H1 (cell line): ENCODE measurements at regions not wholly inside any gene's neighbourhood (a gene's known extent, or its start where the extent isn't known, plus 50 kb on each side); places are given as distances from the start of the nearest gene placed in this dataset.

Experiments
- CTCF ChIA-PET: fragments of 300-600 bp; sonication (Branson Sonifier 250); formaldehyde crosslinking; loops from one replicate; lab custom pipeline; 2021; ENCODE audit not compliant: partially characterized antibody; lab: Charles Lee
- POLR2A ChIA-PET: fragments of 300-600 bp; sonication (Branson Sonifier 250); formaldehyde crosslinking; loops from one replicate; lab custom pipeline; 2021; ENCODE audit warnings: inconsistent platforms; ENCODE audit not compliant: partially characterized antibody; lab: Charles Lee
- DNase-seq, 2 experiments: peaks; one replicate each; pipeline versions ENCODE4 v3.0.0 to v3.0.0-alpha.2; 2010 to 2022; ENCODE audit warnings: low spot score in 2 of 2, low read depth in 1 of 2, mixed read lengths in 1 of 2
- FAIRE-seq: peaks from 2 replicates; lab custom pipeline; 2011; peaks lifted over from hg19 to GRCh38; lab: Jason Lieb, UNC
- H2AFZ ChIP-seq: 2 replicates; pipeline ENCODE4 v1.8.1; 2012; ENCODE audit warnings: low read length, inconsistent platforms
- H2AK5ac ChIP-seq: 2 replicates; pipeline ENCODE4 v1.6.1; 2013; ENCODE audit warnings: low read depth, low read length
- H2BK120ac ChIP-seq: replicated peaks from 2 replicates; pipeline ENCODE3; 2013; ENCODE audit warnings: low read depth, low read length, inconsistent platforms
- H2BK12ac ChIP-seq: 2 replicates; pipeline ENCODE4 v1.6.1; 2013; ENCODE audit warnings: low read depth, low read length
- H2BK15ac ChIP-seq: 2 replicates; pipeline ENCODE4 v1.6.1; 2013; ENCODE audit warnings: low read length
- H2BK20ac ChIP-seq: 2 replicates; pipeline ENCODE4 v1.6.1; 2013; ENCODE audit warnings: low read length
- H2BK5ac ChIP-seq: 2 replicates; pipeline ENCODE4 v1.6.1; 2013; ENCODE audit warnings: low read depth, low read length
- H3K14ac ChIP-seq: 2 replicates; pipeline ENCODE4 v1.6.1; 2013; ENCODE audit warnings: inconsistent platforms; ENCODE audit not compliant: insufficient read length
- H3K18ac ChIP-seq: 2 replicates; pipeline ENCODE4 v1.6.1; 2013; ENCODE audit warnings: low read length; ENCODE audit errors: extremely low read depth
- H3K23ac ChIP-seq: 2 replicates; pipeline ENCODE4 v1.6.1; 2013; ENCODE audit warnings: inconsistent platforms; ENCODE audit not compliant: insufficient read length
- H3K23me2 ChIP-seq: 2 replicates; pipeline ENCODE4 v1.6.1; 2013; ENCODE audit warnings: low read depth, low read length
- H3K27ac ChIP-seq: 2 replicates; pipeline ENCODE4 v1.6.1; 2011; ENCODE audit warnings: low read depth, low read length, inconsistent platforms
- H3K27me3 ChIP-seq, 4 experiments: replicated peaks in 1 of 4; 1 replicate in 1 of 4; 2 replicates in 3 of 4; pipeline versions ENCODE4 v1.6.1 to v1.8.1; 2011 to 2013; ENCODE audit warnings: low read length in 3 of 4, mild to moderate bottlenecking in 3 of 4, inconsistent platforms in 2 of 4, mixed read lengths in 2 of 4, moderate library complexity in 1 of 4; ENCODE audit not compliant: control insufficient read depth in 3 of 4, insufficient read depth in 3 of 4; ENCODE audit errors: extremely low read depth in 1 of 4
- H3K36me3 ChIP-seq, 4 experiments: 2 replicates each; pipeline versions ENCODE4 v1.6.1 to v1.8.1; 2011 to 2013; ENCODE audit warnings: mild to moderate bottlenecking in 4 of 4, low read length in 3 of 4, moderate library complexity in 2 of 4, control low read depth in 1 of 4, inconsistent platforms in 1 of 4; ENCODE audit not compliant: insufficient read depth in 4 of 4, control insufficient read depth in 2 of 4
- H3K4ac ChIP-seq: replicated peaks from 2 replicates; pipeline ENCODE3; 2013; ENCODE audit warnings: low read length, low read depth, mixed read lengths, inconsistent platforms; ENCODE audit not compliant: insufficient read length
- H3K4me1 ChIP-seq, 4 experiments: replicated peaks in 1 of 4; 1 replicate in 1 of 4; 2 replicates in 3 of 4; pipeline versions ENCODE4 v1.6.1 to v1.8.1; 2011 to 2013; ENCODE audit warnings: low read length in 3 of 4, inconsistent platforms in 2 of 4, mixed read lengths in 1 of 4; ENCODE audit not compliant: insufficient read depth in 4 of 4, control insufficient read depth in 3 of 4
- H3K4me2 ChIP-seq, 2 experiments: 2 replicates each; pipeline versions ENCODE4 v1.6.1 to v1.8.1; 2011 to 2013; ENCODE audit warnings: low read depth in 2 of 2, low read length in 2 of 2, control low read depth in 1 of 2, inconsistent platforms in 1 of 2, mild to moderate bottlenecking in 1 of 2; ENCODE audit not compliant: insufficient read depth in 1 of 2
- H3K4me3 ChIP-seq, 4 experiments: fragments of 200-600, 300-600 bp in 1 of 4; sonication (generic), shearing (Covaris generic), sonication (Bioruptor Twin) in 1 of 4; 2 replicates each; pipeline versions ENCODE4 v1.5.1 to v1.8.1; 2011 to 2016; ENCODE audit warnings: low read length in 4 of 4, low read depth in 3 of 4, control low read depth in 2 of 4, inconsistent platforms in 2 of 4, mild to moderate bottlenecking in 2 of 4, mixed read lengths in 1 of 4, moderate library complexity in 1 of 4; ENCODE audit not compliant: insufficient read depth in 2 of 4; ENCODE audit errors: extremely low read depth in 1 of 4
- H3K56ac ChIP-seq: replicated peaks from 2 replicates; pipeline ENCODE3; 2013; ENCODE audit warnings: low read depth, mild to moderate bottlenecking, mixed read lengths, low read length, inconsistent platforms; ENCODE audit not compliant: insufficient read length
- H3K79me1 ChIP-seq: 2 replicates; pipeline ENCODE4 v1.6.1; 2013; ENCODE audit warnings: low read depth, low read length, control low read depth
- H3K79me2 ChIP-seq, 2 experiments: 2 replicates each; pipeline versions ENCODE4 v1.6.1 to v1.8.1; 2012 to 2013; ENCODE audit warnings: low read length in 2 of 2, mild to moderate bottlenecking in 2 of 2, inconsistent platforms in 1 of 2; ENCODE audit not compliant: insufficient read depth in 2 of 2, control insufficient read depth in 1 of 2
- H3K9ac ChIP-seq, 4 experiments: replicated peaks in 1 of 4; 1 replicate in 1 of 4; 2 replicates in 3 of 4; pipeline versions ENCODE4 v1.6.1 to v1.8.1; 2011 to 2013; ENCODE audit warnings: low read depth in 3 of 4, low read length in 3 of 4, control low read depth in 2 of 4, mild to moderate bottlenecking in 2 of 4, moderate library complexity in 2 of 4, inconsistent platforms in 1 of 4; ENCODE audit errors: extremely low read depth in 1 of 4
- H3K9me3 ChIP-seq, 2 experiments: 2 replicates each; pipeline versions ENCODE4 v1.6.1 to v1.8.1; 2012 to 2013; ENCODE audit warnings: mild to moderate bottlenecking in 2 of 2, moderate library complexity in 2 of 2, control low read depth in 1 of 2, inconsistent platforms in 1 of 2, low read depth in 1 of 2, low read length in 1 of 2, mixed read lengths in 1 of 2; ENCODE audit not compliant: insufficient read depth in 2 of 2
- H4K20me1 ChIP-seq, 2 experiments: replicated peaks in 1 of 2; 2 replicates each; pipeline versions ENCODE3 to v1.8.1; 2011 to 2013; ENCODE audit warnings: inconsistent platforms in 2 of 2, low read length in 2 of 2, mild to moderate bottlenecking in 1 of 2; ENCODE audit not compliant: insufficient read depth in 2 of 2, control insufficient read depth in 1 of 2
- H4K5ac ChIP-seq: 2 replicates; pipeline ENCODE4 v1.6.1; 2013; ENCODE audit warnings: low read length, low read depth, mixed read lengths, inconsistent platforms; ENCODE audit not compliant: insufficient read length
- H4K8ac ChIP-seq: 2 replicates; pipeline ENCODE4 v1.8.0; 2013; ENCODE audit warnings: mild to moderate bottlenecking, moderate library complexity, low read length, inconsistent platforms; ENCODE audit not compliant: insufficient read depth; ENCODE audit errors: extremely low read depth
- H4K91ac ChIP-seq: replicated peaks from 2 replicates; pipeline ENCODE3; 2013; ENCODE audit warnings: low read length, mixed read lengths, inconsistent platforms; ENCODE audit not compliant: insufficient read length
- ATF3 ChIP-seq: IDR thresholded peaks from 2 replicates; pipeline ENCODE4 v1.6.1; 2011; ENCODE audit warnings: low read depth, mild to moderate bottlenecking, low read length; ENCODE audit not compliant: insufficient read depth
- BACH1 ChIP-seq: IDR thresholded peaks from 2 replicates; pipeline ENCODE4 v1.6.1; 2012; ENCODE audit warnings: low read length, improper control_type of control experiment
- CEBPB ChIP-seq: IDR thresholded peaks from 2 replicates; pipeline ENCODE4 v1.6.1; 2012; ENCODE audit warnings: low read depth, low read length
- CTBP2 ChIP-seq: IDR thresholded peaks from 2 replicates; pipeline ENCODE4 v1.7.0; 2011; ENCODE audit warnings: borderline replicate concordance, mild to moderate bottlenecking, moderate library complexity, mixed read lengths, low read length; ENCODE audit not compliant: insufficient read depth, insufficient read length
- E2F6 ChIP-seq: IDR thresholded peaks from 2 replicates; pipeline ENCODE4 v1.6.1; 2012; ENCODE audit warnings: inconsistent platforms
- HDAC2 ChIP-seq, 2 experiments: fragments of 300-600 bp in 1 of 2; sonication (generic) in 1 of 2; IDR thresholded peaks; 2 replicates each; pipeline ENCODE4 v1.6.1; 2011 to 2012; ENCODE audit warnings: low read depth in 2 of 2, low read length in 2 of 2, mild to moderate bottlenecking in 2 of 2, moderate library complexity in 2 of 2, borderline replicate concordance in 1 of 2, inconsistent platforms in 1 of 2
- NRF1 ChIP-seq: IDR thresholded peaks from 2 replicates; pipeline ENCODE4 v1.6.1; 2011; ENCODE audit warnings: mild to moderate bottlenecking, low read depth, low read length, improper control_type of control experiment
- RAD21 ChIP-seq, 2 experiments: IDR thresholded peaks in 1 of 2; conservative IDR thresholded peaks in 1 of 2; 2 replicates each; pipeline ENCODE4 v1.6.1; 2011; ENCODE audit warnings: low read depth in 2 of 2, low read length in 2 of 2, improper control_type of control experiment in 1 of 2, inconsistent platforms in 1 of 2, mild to moderate bottlenecking in 1 of 2, moderate library complexity in 1 of 2
- RNF2 ChIP-seq: fragments of 200-900, 300-1000 bp; sonication (generic); IDR thresholded peaks from 2 replicates; pipeline ENCODE4 v1.7.1; 2016; ENCODE audit warnings: borderline replicate concordance, low read depth, mild to moderate bottlenecking, antibody characterized with exemption, low read length; ENCODE audit not compliant: poor library complexity, severe bottlenecking; ENCODE audit errors: missing control alignments
- SIN3A ChIP-seq, 2 experiments: IDR thresholded peaks in 1 of 2; conservative IDR thresholded peaks in 1 of 2; 2 replicates each; pipeline ENCODE4 v1.6.1; 2011 to 2012; ENCODE audit warnings: low read length in 2 of 2, improper control_type of control experiment in 1 of 2, low read depth in 1 of 2, mild to moderate bottlenecking in 1 of 2
- SP1 ChIP-seq: IDR thresholded peaks from 2 replicates; pipeline ENCODE4 v1.6.1; 2011; ENCODE audit warnings: low read depth, low read length
- YY1 ChIP-seq: IDR thresholded peaks from 2 replicates; pipeline ENCODE4 v1.6.1; 2011; ENCODE audit warnings: low read depth, mild to moderate bottlenecking, low read length
- WGBS, 2 experiments: shearing (Covaris generic) in 1 of 2; methylation state at CpG; one replicate each; pipeline versions ENCODE4 v1.1.6 to v1.1.7; 2013 to 2015; ENCODE audit warnings: low lambda C conversion rate in 2 of 2, mixed read lengths in 2 of 2, inconsistent platforms in 1 of 2, low coverage in 1 of 2, missing lambda C conversion rate in 1 of 2; ENCODE audit not compliant: insufficient replicate concordance in 2 of 2, insufficient coverage in 1 of 2, insufficient read length in 1 of 2; ENCODE audit errors: extremely low coverage in 1 of 2, missing lambda C conversion rate in 1 of 2; 5-methylcytosine and 5-hydroxymethylcytosine counted together

GRCh38 chr2:150312271-150312670 lies 175.2 kb downstream of the RND3 start:
- Histone ChIP-seq H2AK5ac (no peak overlapping the region), H2AFZ (no peak overlapping the region), H3K56ac (no peak overlapping the region), H3K9ac (no peak overlapping the region), H3K36me3 (no peaks in the 10 kb centered on the region), H3K79me2 (no peaks in the 10 kb centered on the region), H4K91ac (no peak overlapping the region), H3K27ac (no peak overlapping the region), H2BK15ac (no peak overlapping the region), H3K9me3 (no peaks in the 10 kb centered on the region), H2BK5ac (no peak overlapping the region), H3K23ac (no peak overlapping the region), H3K4me1 (no peaks in the 10 kb centered on the region), H3K4me3 (no peak overlapping the region), H2BK12ac (no peak overlapping the region), H2BK120ac (no peak overlapping the region), H3K79me1 (no peaks in the 10 kb centered on the region), H4K20me1 (no peaks in the 10 kb centered on the region), H3K27me3 (no peaks in the 10 kb centered on the region), H3K14ac (no peak overlapping the region), H4K5ac (no peak overlapping the region), H3K4ac (no peak overlapping the region), H3K4me2 (no peak overlapping the region), H3K18ac (no peak overlapping the region), H3K23me2 (no peaks in the 10 kb centered on the region), H2BK20ac (no peak overlapping the region), H4K8ac (no peak overlapping the region)
- DNase-seq (no peak), FAIRE-seq (no peak)
- WGBS, 2 experiments = 92% methylated on average over 3 of the region's 4 CpGs; no CpG with 5 or more reads in 1 of the 2 experiments
- ChIA-PET POLR2A (no interaction called here), CTCF (interaction anchor here (0.6 to 1.3 kb wide), 2 partner anchors 13 to 419 kb away, joined by 3 to 4 read pairs; no protein-coding TSS in a partner anchor)
- no peak for TF ChIP-seq RNF2
- no peak for TF ChIP-seq HDAC2 (IDR thresholded peaks at IDR 0.05; ENCODE audit: borderline replicate concordance in 1 of 2, low read depth in 2 of 2, low read length in 2 of 2)
- TF ChIP-seq RAD21 (IDR thresholded peaks at IDR 0.05 in 1 of 2, conservative IDR thresholded peaks at IDR 0.05 in 1 of 2; ENCODE audit: low read depth in 2 of 2, low read length in 2 of 2) = no peak
- TF ChIP-seq NRF1 = no peak
- no peak for TF ChIP-seq E2F6
- no peak for TF ChIP-seq CEBPB
- TF ChIP-seq BACH1 = no peak
- TF ChIP-seq ATF3 = no peak
- TF ChIP-seq SP1 = no peak
- no peak for TF ChIP-seq SIN3A (conservative IDR thresholded peaks at IDR 0.05 in 1 of 2, IDR thresholded peaks at IDR 0.05 in 1 of 2; ENCODE audit: low read depth in 1 of 2, low read length in 2 of 2)
- no peak for TF ChIP-seq YY1
- TF ChIP-seq CTBP2 = no peak
